Mucosa of rectum (tissue), 2 donors: ENCODE measurements at regions not wholly inside any gene's neighbourhood (a gene's known extent, or its start where the extent isn't known, plus 50 kb on each side); places are given as distances from the start of the nearest gene placed in this dataset.
"Not testable (repeated sequence)": the region's sequence is repeated elsewhere in the genome, so short reads cannot be mapped to it uniquely, and the experiment has no call there.

Experiments
- H3K27ac ChIP-seq, 2 donors: one replicate each; pipeline ENCODE4 v1.7.0; 2013; ENCODE audit warnings: inconsistent platforms in 2 of 2, low read depth in 2 of 2, low read length in 2 of 2
- H3K27me3 ChIP-seq, 2 donors: one replicate each; pipeline ENCODE4 v1.7.0; 2013; ENCODE audit warnings: low read length in 2 of 2; ENCODE audit not compliant: control insufficient read depth in 2 of 2, insufficient read depth in 2 of 2
- H3K36me3 ChIP-seq, 2 donors: one replicate each; pipeline ENCODE4 v1.7.0; 2013; ENCODE audit warnings: low read length in 2 of 2; ENCODE audit not compliant: control insufficient read depth in 2 of 2, insufficient read depth in 2 of 2
- H3K4me1 ChIP-seq, 2 donors: one replicate each; pipeline ENCODE4 v1.7.0; 2013; ENCODE audit warnings: low read length in 2 of 2, mild to moderate bottlenecking in 1 of 2; ENCODE audit not compliant: control insufficient read depth in 2 of 2, insufficient read depth in 2 of 2
- H3K4me3 ChIP-seq, 2 donors: one replicate each; pipeline ENCODE4 v1.7.0; 2013; ENCODE audit warnings: low read length in 2 of 2
- H3K9ac ChIP-seq, 2 donors: one replicate each; pipeline ENCODE4 v1.7.0; 2013; ENCODE audit warnings: low read length in 2 of 2, low read depth in 1 of 2, mild to moderate bottlenecking in 1 of 2
- H3K9me3 ChIP-seq, 2 donors: one replicate each; pipeline ENCODE4 v1.7.0; 2013; ENCODE audit warnings: low read length in 2 of 2; ENCODE audit not compliant: control insufficient read depth in 2 of 2
- donor health status: healthy.
- donor health status: Normal muscosa, but diverticular disease.

DNA sequence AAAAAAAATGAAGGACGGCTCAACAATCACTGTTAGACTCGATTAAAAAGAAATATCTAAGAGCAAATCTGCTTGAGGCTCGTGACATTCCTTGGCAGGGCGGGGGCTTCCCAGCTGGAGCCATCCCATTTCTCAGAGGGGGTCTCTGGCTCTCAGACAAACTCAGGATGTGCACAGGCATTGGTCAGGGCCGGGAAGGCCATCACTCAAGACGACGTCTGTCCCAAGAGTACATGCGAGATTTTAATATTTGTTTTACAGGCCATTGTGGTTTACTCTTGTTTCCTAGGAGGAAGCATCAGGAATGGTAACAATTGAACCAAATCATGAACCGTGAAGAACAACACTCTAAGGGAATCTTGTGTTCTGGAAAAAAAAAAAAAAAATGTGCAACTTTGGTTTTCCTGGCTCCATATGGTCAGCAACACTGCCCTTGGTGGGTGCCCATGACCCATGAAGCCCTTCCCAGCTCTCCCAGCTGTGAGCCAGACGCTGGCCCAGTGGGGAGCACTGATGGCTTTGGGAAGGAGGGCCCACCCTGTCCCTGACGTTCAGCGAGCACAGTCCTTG is 5454.6 kb upstream of the TPTE start:
- H3K27me3 ChIP-seq, H3K4me1 ChIP-seq, H3K27ac ChIP-seq, H3K36me3 ChIP-seq, H3K4me3 ChIP-seq, H3K9ac ChIP-seq, H3K9me3 ChIP-seq: not testable (repeated sequence)

DNA sequence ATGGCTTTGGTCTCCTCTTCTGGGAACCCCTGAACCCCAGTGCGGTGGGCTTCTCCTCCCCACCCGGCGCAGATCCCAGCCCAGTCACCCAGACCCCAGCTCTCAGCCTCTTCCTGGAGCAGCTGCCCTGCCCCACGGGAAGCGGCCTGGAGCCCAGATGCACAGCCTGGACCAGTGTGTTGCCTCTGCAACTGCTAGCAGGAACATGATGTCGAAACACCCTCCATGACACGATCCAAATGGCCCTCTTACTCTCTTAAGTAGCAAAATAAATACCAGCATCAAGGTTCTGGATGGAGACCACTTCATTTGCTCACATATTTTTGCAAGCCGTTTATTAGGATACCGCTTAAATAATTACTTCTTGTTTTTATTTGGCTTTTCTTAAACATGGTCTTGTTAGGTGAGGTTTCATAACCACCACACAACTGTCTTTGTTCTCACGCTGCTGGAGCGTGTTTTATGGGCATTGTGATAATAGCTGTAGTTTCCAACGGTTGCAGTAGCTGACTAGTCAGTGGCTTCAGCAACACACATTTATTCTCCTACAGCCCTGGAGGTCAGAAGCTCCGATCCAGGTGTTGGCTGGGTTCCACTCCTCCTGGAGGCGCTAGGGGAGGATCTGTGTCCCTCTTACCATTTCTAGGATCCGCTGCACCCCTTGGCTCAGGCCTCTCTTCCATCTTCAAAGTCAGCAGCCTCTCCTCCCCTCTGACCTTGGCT is 5453.9 kb upstream of the TPTE start:
- H3K27ac ChIP-seq, H3K4me1 ChIP-seq: not testable (repeated sequence)

DNA sequence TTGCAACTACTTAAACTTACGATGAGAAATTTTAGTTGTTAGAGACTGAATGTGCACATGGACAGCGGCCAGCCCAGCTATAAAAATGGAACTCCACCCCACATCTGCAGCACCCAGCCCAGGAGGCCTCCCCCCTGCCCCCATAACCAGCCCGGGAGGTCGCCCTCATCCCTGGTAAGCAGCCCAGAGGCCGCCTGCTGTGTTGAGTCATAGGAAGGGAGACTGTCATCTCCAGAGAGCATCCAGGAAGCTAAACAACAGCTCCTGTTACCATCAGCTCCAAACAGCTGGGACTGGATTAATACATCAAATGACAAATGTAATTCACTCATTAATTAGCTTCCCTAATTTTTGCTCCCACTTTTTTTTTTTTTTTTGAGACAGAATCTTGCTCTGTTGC is 5452.7 kb upstream of the TPTE start:
- H3K27ac ChIP-seq, H3K36me3 ChIP-seq, H3K9me3 ChIP-seq, H3K4me3 ChIP-seq, H3K4me1 ChIP-seq, H3K27me3 ChIP-seq, H3K9ac ChIP-seq: not testable (repeated sequence)

More for the DNA sequence above, 5453.9 kb upstream of the TPTE start:
- not testable (repeated sequence) for H3K27me3 ChIP-seq, H3K4me3 ChIP-seq, H3K9me3 ChIP-seq, H3K36me3 ChIP-seq, H3K9ac ChIP-seq

DNA sequence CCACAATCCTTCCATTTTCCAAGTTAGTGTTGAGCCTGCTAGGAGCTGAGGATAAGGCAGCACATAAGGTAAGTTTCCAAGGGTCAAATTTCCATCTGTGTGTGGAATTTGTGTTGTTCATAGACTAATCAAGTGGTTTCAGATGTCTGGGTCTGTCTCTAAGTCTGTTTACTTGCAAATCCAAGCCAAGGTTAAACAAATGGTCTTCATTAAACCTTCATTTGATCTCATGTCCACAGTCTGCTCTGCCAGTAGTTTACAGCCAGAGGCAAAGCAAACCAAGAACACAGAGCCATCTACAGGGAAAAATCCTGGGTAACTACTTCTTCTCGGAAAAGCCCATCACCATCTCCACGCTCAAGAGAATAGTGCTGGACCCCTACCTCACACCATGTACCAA is 5450.2 kb upstream of the TPTE start:
- H3K4me1 ChIP-seq, H3K27ac ChIP-seq, H3K36me3 ChIP-seq, H3K9me3 ChIP-seq, H3K27me3 ChIP-seq, H3K4me3 ChIP-seq, H3K9ac ChIP-seq: not testable (repeated sequence)

DNA sequence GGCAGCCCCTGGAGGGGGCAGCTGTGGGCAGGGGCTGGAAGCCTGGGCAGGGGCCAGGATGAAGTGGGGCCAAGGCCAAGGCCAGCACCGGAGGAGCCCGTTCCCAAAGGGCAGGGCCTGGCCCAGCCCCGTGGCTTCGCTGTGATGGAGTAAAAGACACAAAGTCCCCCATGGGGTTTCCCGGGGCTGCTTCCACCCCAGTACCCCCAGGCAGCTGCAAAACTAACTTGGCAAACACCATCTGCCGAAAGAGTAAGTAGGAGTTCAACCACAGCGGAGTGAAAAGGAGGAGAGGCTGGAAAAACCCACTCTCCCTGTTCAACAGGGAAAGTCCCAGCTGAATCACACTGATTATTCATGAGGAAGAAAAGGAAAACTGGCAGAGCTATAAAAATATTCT is 5444.5 kb upstream of the TPTE start:
- H3K27ac ChIP-seq, H3K9ac ChIP-seq, H3K4me3 ChIP-seq, H3K36me3 ChIP-seq, H3K27me3 ChIP-seq, H3K4me1 ChIP-seq, H3K9me3 ChIP-seq: not testable (repeated sequence)

DNA sequence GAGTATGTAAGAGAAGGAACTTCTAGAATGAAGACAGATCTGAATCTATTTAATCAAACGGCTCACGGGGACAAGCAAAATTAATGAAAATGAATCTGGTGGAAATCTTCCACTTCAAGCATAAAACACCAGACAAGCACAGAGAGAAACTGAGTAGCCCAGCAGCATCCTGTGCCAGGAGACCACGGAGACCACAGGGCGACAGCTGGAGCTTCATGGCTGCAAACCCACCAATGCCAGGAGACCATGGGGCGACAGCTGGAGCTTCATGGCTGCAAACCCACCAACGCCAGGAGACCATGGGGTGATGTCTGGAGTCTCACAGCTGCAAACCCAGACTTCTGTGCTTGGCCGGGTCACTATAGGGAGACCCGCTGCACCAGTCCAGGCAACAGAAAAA is 5442.0 kb upstream of the TPTE start:
- H3K9ac ChIP-seq, H3K27ac ChIP-seq, H3K4me3 ChIP-seq, H3K27me3 ChIP-seq, H3K4me1 ChIP-seq, H3K36me3 ChIP-seq, H3K9me3 ChIP-seq: not testable (repeated sequence)

DNA sequence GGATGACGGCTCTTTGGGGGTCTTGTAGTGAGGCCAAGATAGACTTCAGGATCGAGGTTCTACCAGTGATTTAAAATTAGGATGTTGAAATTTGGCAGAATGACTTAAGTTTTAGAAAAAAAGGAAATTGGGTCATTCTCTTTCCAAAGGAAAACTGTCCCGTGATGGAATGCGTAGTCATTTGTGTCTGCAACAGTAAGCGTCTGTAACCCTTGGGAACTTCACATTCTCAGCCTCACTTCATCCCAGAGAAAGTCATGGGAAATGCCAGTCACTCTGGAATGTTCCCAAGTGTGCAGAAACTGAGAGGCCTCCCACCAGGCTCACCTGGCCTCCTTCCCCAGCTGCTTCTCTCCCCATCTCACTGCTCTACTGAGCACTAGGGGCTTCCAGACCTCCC is 5441.4 kb upstream of the TPTE start:
- H3K4me1 ChIP-seq, H3K4me3 ChIP-seq, H3K9ac ChIP-seq, H3K27me3 ChIP-seq, H3K9me3 ChIP-seq, H3K27ac ChIP-seq, H3K36me3 ChIP-seq: not testable (repeated sequence)

DNA sequence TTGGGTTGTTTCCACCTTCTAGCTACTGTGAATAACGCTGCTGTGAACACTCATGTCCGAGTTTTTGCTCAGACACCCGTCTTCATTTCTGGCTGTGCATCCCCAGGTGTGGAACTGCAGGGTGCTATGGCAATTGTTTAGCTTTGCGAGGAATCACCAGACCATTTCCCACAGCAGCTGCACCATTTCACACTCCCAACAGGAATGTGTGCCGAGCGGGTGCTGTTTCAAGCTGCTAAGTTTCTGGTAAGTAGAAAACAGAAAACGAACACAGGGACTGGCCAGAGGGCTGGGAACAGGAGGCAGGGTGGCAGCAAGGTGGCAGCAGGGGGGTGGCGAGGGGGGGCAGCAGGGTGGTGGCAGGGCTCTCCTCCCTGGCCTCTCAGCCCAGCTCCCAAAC is 5437.1 kb upstream of the TPTE start:
- not testable (repeated sequence) for H3K27ac ChIP-seq

DNA sequence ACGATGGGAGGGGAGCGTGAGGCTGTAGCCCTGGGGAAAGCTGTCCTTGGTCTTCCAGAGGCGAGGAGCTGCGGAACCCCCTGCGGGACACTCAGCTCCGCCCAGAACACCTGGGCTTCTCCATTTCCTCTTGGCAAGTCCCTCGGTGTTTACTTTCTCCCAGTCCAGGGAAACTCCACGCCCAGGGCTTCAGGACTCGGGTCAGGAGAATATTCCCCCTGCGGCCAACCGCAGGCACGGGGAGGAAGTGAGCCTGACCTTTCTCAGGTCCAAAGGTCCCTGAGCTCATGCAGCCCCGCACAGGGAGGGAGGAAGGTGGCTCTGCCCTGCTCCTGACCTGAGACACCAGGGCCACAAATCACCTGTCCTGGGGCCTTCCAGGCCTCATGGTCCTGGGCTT is 5435.9 kb upstream of the TPTE start:
- not testable (repeated sequence) for H3K4me1 ChIP-seq, H3K9me3 ChIP-seq, H3K9ac ChIP-seq, H3K36me3 ChIP-seq, H3K27ac ChIP-seq, H3K4me3 ChIP-seq, H3K27me3 ChIP-seq

More for the DNA sequence above, 5437.1 kb upstream of the TPTE start:
- not testable (repeated sequence) for H3K9me3 ChIP-seq, H3K4me1 ChIP-seq, H3K4me3 ChIP-seq, H3K27me3 ChIP-seq, H3K9ac ChIP-seq, H3K36me3 ChIP-seq

DNA sequence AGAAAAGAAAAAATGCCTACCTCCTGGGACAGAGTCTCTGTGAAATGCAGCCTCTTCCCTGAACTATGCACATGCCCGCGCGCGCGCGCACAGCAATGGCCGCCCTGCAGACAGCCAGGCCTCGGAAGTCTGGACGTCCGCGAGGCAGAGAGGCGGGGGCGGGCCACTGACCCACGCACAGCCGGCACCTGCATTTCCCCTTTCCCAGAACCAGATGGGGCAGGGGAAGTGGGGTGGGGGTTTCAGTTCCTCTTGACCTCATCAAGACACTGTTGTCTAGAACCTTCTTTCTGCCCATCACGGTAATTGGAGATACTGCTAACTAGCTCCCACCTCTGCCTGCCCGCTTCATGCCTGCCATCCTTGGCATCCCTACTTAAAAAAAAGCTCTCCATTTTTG is 5435.0 kb upstream of the TPTE start:
- not testable (repeated sequence) for H3K36me3 ChIP-seq, H3K4me1 ChIP-seq, H3K27ac ChIP-seq

DNA sequence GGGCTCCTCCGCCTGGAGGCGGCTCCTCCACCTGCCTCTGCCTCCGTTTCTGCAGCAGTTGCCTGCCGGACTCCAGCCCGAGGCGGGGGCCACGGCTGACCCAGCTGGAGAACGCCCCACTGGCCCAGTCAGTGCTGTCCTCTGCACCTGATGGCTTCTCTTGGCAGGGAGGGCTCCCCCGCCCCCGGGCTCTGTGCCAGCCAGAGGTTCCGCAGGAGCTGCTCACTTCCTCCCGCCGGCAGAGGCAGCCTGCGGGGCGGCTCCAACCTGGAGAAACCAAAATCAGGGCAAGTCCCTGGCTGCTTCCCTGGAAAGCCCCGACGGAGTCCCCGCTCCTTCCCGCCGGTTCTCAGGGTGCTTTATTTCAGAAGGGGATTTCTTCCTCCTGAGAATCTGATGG is 5432.6 kb upstream of the TPTE start:
- not testable (repeated sequence) for H3K27ac ChIP-seq, H3K9ac ChIP-seq, H3K4me3 ChIP-seq, H3K27me3 ChIP-seq, H3K4me1 ChIP-seq, H3K36me3 ChIP-seq, H3K9me3 ChIP-seq

More for the DNA sequence above, 5435.0 kb upstream of the TPTE start:
- not testable (repeated sequence) for H3K9ac ChIP-seq, H3K9me3 ChIP-seq, H3K4me3 ChIP-seq, H3K27me3 ChIP-seq
